Stimulated activated naive CD8-positive, alpha-beta T cell treated with anti-CD3 and anti-CD28 coated beads, Interleukin-15, Interleukin-2, amounts not matched to agents 100 ng/mL and 50 ng/mL, for 24 hours (primary cell): ENCODE measurements at regions not wholly inside any gene's neighbourhood (a gene's known extent, or its start where the extent isn't known, plus 50 kb on each side); places are given as distances from the start of the nearest gene placed in this dataset.

ENCODE experiments used
- H3K27ac Mint-ChIP-seq: one replicate; pipeline ENCODE4 v1.8.0; 2021; ENCODE audit warnings: mild to moderate bottlenecking, mixed read lengths
- H3K27me3 Mint-ChIP-seq: one replicate; pipeline ENCODE4 v1.8.0; 2021; ENCODE audit warnings: mixed read lengths
- H3K36me3 Mint-ChIP-seq: one replicate; pipeline ENCODE4 v1.8.0; 2021; ENCODE audit warnings: low read depth, mixed read lengths
- H3K4me1 Mint-ChIP-seq: one replicate; pipeline ENCODE4 v1.8.0; 2021; ENCODE audit warnings: low read depth, mixed read lengths
- H3K4me3 Mint-ChIP-seq: one replicate; pipeline ENCODE4 v1.8.0; 2021; ENCODE audit warnings: mild to moderate bottlenecking, mixed read lengths
- H3K9me3 Mint-ChIP-seq: one replicate; pipeline ENCODE4 v1.8.0; 2021; ENCODE audit warnings: mixed read lengths

- Mint-ChIP-seq H3K4me3 (no peak overlapping the region), H3K27me3 (no peaks in the 10 kb centered on the region), H3K4me1 (no peaks in the 10 kb centered on the region), H3K9me3 (peaks cover 12% of the 10 kb centered on the region), H3K27ac (no peak overlapping the region), H3K36me3 (no peaks in the 10 kb centered on the region)
Observed at GRCh38 chr4:59243038-59243437, 1957.1 kb upstream of the ADGRL3 start.

- no peaks in the 10 kb centered on the region for H3K36me3 Mint-ChIP-seq
- H3K4me3 Mint-ChIP-seq = no peak overlapping the region
- no peak overlapping the region for H3K27ac Mint-ChIP-seq
- no peaks in the 10 kb centered on the region for H3K27me3 Mint-ChIP-seq
- no peaks in the 10 kb centered on the region for H3K4me1 Mint-ChIP-seq
- H3K9me3 Mint-ChIP-seq = peaks cover 15% of the 10 kb centered on the region
Observed at GRCh38 chr4:59247032-59247431, 1953.1 kb upstream of the ADGRL3 start.

- peaks cover 15% of the 10 kb centered on the region for H3K9me3 Mint-ChIP-seq
- no peaks in the 10 kb centered on the region for H3K36me3 Mint-ChIP-seq
- H3K4me1 Mint-ChIP-seq = no peaks in the 10 kb centered on the region
- H3K27me3 Mint-ChIP-seq = no peaks in the 10 kb centered on the region
- H3K4me3 Mint-ChIP-seq = no peak overlapping the region
- no peak overlapping the region for H3K27ac Mint-ChIP-seq
Observed at GRCh38 chr4:59248313-59248712, 1951.8 kb upstream of the ADGRL3 start.

- Mint-ChIP-seq H3K4me1 (no peaks in the 10 kb centered on the region), H3K36me3 (no peaks in the 10 kb centered on the region), H3K27me3 (no peaks in the 10 kb centered on the region), H3K9me3 (peaks cover 13% of the 10 kb centered on the region), H3K4me3 (no peak overlapping the region), H3K27ac (no peak overlapping the region)
Observed at GRCh38 chr4:59249110-59249509, 1951.0 kb upstream of the ADGRL3 start.

- H3K36me3 Mint-ChIP-seq = no peaks in the 10 kb centered on the region
- H3K27me3 Mint-ChIP-seq = no peaks in the 10 kb centered on the region
- no peak overlapping the region for H3K27ac Mint-ChIP-seq
- H3K9me3 Mint-ChIP-seq = peaks cover 4% of the 10 kb centered on the region
- no peak overlapping the region for H3K4me3 Mint-ChIP-seq
- H3K4me1 Mint-ChIP-seq = no peaks in the 10 kb centered on the region
Observed at GRCh38 chr4:59258002-59258401, 1942.1 kb upstream of the ADGRL3 start.

- H3K4me3 Mint-ChIP-seq = no peak overlapping the region
- no peaks in the 10 kb centered on the region for H3K4me1 Mint-ChIP-seq
- H3K36me3 Mint-ChIP-seq = no peaks in the 10 kb centered on the region
- no peak overlapping the region for H3K27ac Mint-ChIP-seq
- peaks cover 26% of the 10 kb centered on the region for H3K9me3 Mint-ChIP-seq
- H3K27me3 Mint-ChIP-seq = no peaks in the 10 kb centered on the region
Observed at GRCh38 chr4:59307609-59308008, 1892.5 kb upstream of the ADGRL3 start.

- H3K27me3 Mint-ChIP-seq = no peaks in the 10 kb centered on the region
- H3K9me3 Mint-ChIP-seq = peaks cover 14% of the 10 kb centered on the region
- no peak overlapping the region for H3K27ac Mint-ChIP-seq
- H3K4me1 Mint-ChIP-seq = no peaks in the 10 kb centered on the region
- H3K4me3 Mint-ChIP-seq = no peak overlapping the region
- H3K36me3 Mint-ChIP-seq = no peaks in the 10 kb centered on the region
Observed at GRCh38 chr4:59314637-59315036, 1885.5 kb upstream of the ADGRL3 start.

- no peaks in the 10 kb centered on the region for H3K4me1 Mint-ChIP-seq
- no peaks in the 10 kb centered on the region for H3K27me3 Mint-ChIP-seq
- H3K36me3 Mint-ChIP-seq = no peaks in the 10 kb centered on the region
- H3K27ac Mint-ChIP-seq = no peak overlapping the region
- H3K4me3 Mint-ChIP-seq = no peak overlapping the region
- peaks cover 8% of the 10 kb centered on the region for H3K9me3 Mint-ChIP-seq
Observed at GRCh38 chr4:59339631-59340030, 1860.5 kb upstream of the ADGRL3 start.

GRCh38 chr4:59341506-59341905, 1858.6 kb upstream of the ADGRL3 start:
- Mint-ChIP-seq H3K9me3 (peaks cover 8% of the 10 kb centered on the region), H3K4me3 (no peak overlapping the region), H3K36me3 (no peaks in the 10 kb centered on the region), H3K4me1 (no peaks in the 10 kb centered on the region), H3K27me3 (no peaks in the 10 kb centered on the region), H3K27ac (no peak overlapping the region)

- no peak overlapping the region for H3K4me3 Mint-ChIP-seq
- no peaks in the 10 kb centered on the region for H3K36me3 Mint-ChIP-seq
- H3K4me1 Mint-ChIP-seq = no peaks in the 10 kb centered on the region
- H3K27me3 Mint-ChIP-seq = no peaks in the 10 kb centered on the region
- H3K9me3 Mint-ChIP-seq = no peaks in the 10 kb centered on the region
- H3K27ac Mint-ChIP-seq = no peak overlapping the region
Observed at GRCh38 chr4:59348949-59349348, 1851.2 kb upstream of the ADGRL3 start.

- H3K4me1 Mint-ChIP-seq = no peaks in the 10 kb centered on the region
Observed at GRCh38 chr4:59369229-59369628, 1830.9 kb upstream of the ADGRL3 start.

GRCh38 chr4:59374416-59374815, 1825.7 kb upstream of the ADGRL3 start:
- no peaks in the 10 kb centered on the region for H3K36me3 Mint-ChIP-seq
- H3K9me3 Mint-ChIP-seq = peaks cover 4% of the 10 kb centered on the region
- no peak overlapping the region for H3K27ac Mint-ChIP-seq
- H3K4me1 Mint-ChIP-seq = no peaks in the 10 kb centered on the region
- H3K27me3 Mint-ChIP-seq = no peaks in the 10 kb centered on the region
- no peak overlapping the region for H3K4me3 Mint-ChIP-seq

More at GRCh38 chr4:59369229-59369628, 1830.9 kb upstream of the ADGRL3 start:
- Mint-ChIP-seq H3K36me3 (no peaks in the 10 kb centered on the region), H3K27ac (no peak overlapping the region), H3K9me3 (no peaks in the 10 kb centered on the region), H3K4me3 (no peak overlapping the region), H3K27me3 (no peaks in the 10 kb centered on the region)

- no peaks in the 10 kb centered on the region for H3K27me3 Mint-ChIP-seq
- H3K27ac Mint-ChIP-seq = no peak overlapping the region
- no peak overlapping the region for H3K4me3 Mint-ChIP-seq
- H3K4me1 Mint-ChIP-seq = no peaks in the 10 kb centered on the region
- H3K9me3 Mint-ChIP-seq = peaks cover 12% of the 10 kb centered on the region
- no peaks in the 10 kb centered on the region for H3K36me3 Mint-ChIP-seq
Observed at GRCh38 chr4:59380841-59381366, 1819.2 kb upstream of the ADGRL3 start.

GRCh38 chr4:59381591-59381990, 1818.5 kb upstream of the ADGRL3 start:
- no peaks in the 10 kb centered on the region for H3K4me1 Mint-ChIP-seq

GRCh38 chr4:59387759-59388758, 1812.1 kb upstream of the ADGRL3 start:
- Mint-ChIP-seq H3K4me1 (no peaks in the 10 kb centered on the region), H3K9me3 (peaks cover 9% of the 10 kb centered on the region), H3K27me3 (no peaks in the 10 kb centered on the region), H3K4me3 (no peak overlapping the region), H3K27ac (no peak overlapping the region), H3K36me3 (no peaks in the 10 kb centered on the region)

More at GRCh38 chr4:59381591-59381990, 1818.5 kb upstream of the ADGRL3 start:
- Mint-ChIP-seq H3K27ac (no peak overlapping the region), H3K9me3 (peaks cover 8% of the 10 kb centered on the region), H3K4me3 (no peak overlapping the region), H3K27me3 (no peaks in the 10 kb centered on the region), H3K36me3 (no peaks in the 10 kb centered on the region)
